ENCODE measurements at regions not wholly inside any gene's neighbourhood (a gene's known extent, or its start where the extent isn't known, plus 50 kb on each side); places are given as distances from the start of the nearest gene placed in this dataset.

DNA sequence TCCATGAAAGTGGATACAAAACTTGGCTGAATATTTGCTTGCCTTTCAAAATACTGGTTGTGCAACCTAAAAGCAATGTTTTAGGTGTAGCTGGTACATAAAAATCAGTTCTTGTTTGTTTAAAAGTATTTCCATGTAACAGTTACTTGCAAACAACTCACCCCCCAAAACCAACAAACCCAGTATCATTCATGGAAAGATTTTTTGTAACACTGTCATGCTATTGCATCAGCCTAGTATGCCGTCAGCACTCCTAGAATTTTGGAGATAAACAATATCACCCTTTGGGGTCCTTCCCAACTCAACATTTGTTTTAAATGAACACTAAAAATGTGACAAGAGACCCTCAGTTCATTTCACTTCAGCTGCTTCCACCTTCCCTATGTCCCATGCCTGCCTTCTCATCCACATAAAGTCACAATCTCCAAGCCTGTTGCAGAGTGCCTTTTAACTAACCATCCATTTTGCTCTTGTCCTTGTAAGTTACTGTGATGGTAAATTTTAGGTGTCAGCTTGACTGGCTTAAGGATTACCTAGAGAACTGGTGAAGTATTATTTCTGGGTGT lies 425.3 kb downstream of the DUSP10 start:
- H2AFZ ChIP-seq (ENCODE audit: control insufficient read depth, low read depth, low read length): no peak overlapping the region
- no peaks in the 10 kb centered on the region for H4K20me1 ChIP-seq (ENCODE audit: control insufficient read depth, insufficient read depth)
- H3K9ac ChIP-seq (ENCODE audit: control insufficient read depth, insufficient read depth, low read length): no peak overlapping the region
- ChIA-PET CTCF (no interaction called here), RAD21 (ENCODE audit: unreplicated experiment) (no interaction called here), SMC1A (ENCODE audit: uncharacterized antibody, unreplicated experiment) (interaction anchor here (1.6 kb wide), 1 partner anchor 7 kb away, joined by 3 read pairs; no protein-coding TSS in a partner anchor), POLR2A (no interaction called here)
- FAIRE-seq (no peak), ATAC-seq (no peak), DNase-seq (ENCODE audit: low read depth, low spot score) (no peak)
- WGBS (ENCODE audit: insufficient coverage, insufficient replicate concordance, low lambda C conversion rate, missing lambda C conversion rate): 79% methylated on average over 1 of the region's 1 CpG
- no peaks in the 10 kb centered on the region for H3K4me1 ChIP-seq (ENCODE audit: control insufficient read depth, insufficient read depth, low read length)
- no peak overlapping the region for H3K27ac ChIP-seq (ENCODE audit: control insufficient read depth, insufficient read depth)
- H3K79me2 ChIP-seq (ENCODE audit: control insufficient read depth, insufficient read depth, low read length): no peaks in the 10 kb centered on the region
- no peak overlapping the region for H3K4me2 ChIP-seq (ENCODE audit: control insufficient read depth, insufficient read depth)
- H3K4me3 ChIP-seq: no peak overlapping the region
- no peaks in the 10 kb centered on the region for H3K27me3 ChIP-seq (replicated peaks in 1 of 2; ENCODE audit: control insufficient read depth in 2 of 2, insufficient read depth in 2 of 2, low read length in 1 of 2)
- no peaks in the 10 kb centered on the region for H3K9me3 ChIP-seq (replicated peaks; ENCODE audit: control insufficient read depth, insufficient read depth, low read length)
- TF ChIP-seq NFIC (IDR thresholded peaks at IDR 0.05; ENCODE audit: low read depth, low read length) (no peak), FOS (IDR thresholded peaks at IDR 0.05; ENCODE audit: borderline replicate concordance, extremely low read depth, insufficient read length) (no peak), PAX8 (IDR thresholded peaks at IDR 0.05) (no peak), BMI1 (IDR thresholded peaks at IDR 0.05; ENCODE audit: borderline replicate concordance) (no peak)
- TF ChIP-seq, protein P1, sequence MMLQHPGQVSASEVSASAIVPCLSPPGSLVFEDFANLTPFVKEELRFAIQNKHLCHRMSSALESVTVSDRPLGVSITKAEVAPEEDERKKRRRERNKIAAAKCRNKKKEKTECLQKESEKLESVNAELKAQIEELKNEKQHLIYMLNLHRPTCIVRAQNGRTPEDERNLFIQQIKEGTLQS (IDR thresholded peaks at IDR 0.05; ENCODE audit: borderline replicate concordance, extremely low read depth, low read depth, low read length): no peak
- TF ChIP-seq, protein P2, sequence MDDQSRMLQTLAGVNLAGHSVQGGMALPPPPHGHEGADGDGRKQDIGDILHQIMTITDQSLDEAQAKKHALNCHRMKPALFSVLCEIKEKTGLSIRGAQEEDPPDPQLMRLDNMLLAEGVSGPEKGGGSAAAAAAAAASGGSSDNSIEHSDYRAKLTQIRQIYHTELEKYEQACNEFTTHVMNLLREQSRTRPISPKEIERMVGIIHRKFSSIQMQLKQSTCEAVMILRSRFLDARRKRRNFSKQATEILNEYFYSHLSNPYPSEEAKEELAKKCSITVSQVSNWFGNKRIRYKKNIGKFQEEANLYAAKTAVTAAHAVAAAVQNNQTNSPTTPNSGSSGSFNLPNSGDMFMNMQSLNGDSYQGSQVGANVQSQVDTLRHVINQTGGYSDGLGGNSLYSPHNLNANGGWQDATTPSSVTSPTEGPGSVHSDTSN (IDR thresholded peaks at IDR 0.05; ENCODE audit: insufficient replicate concordance, low read depth, low read length): no peak
- BruUV-seq (replicated peaks): no TSS peak
- in situ Hi-C loops (cut with MboI) (no loop called here), intact Hi-C loops (cut with micrococcal nuclease; ENCODE audit: unreplicated experiment) (no loop called here)
- H3K36me3 ChIP-seq (ENCODE audit: control insufficient read depth in 2 of 2, insufficient read depth in 2 of 2, low read length in 1 of 2): no peaks in the 10 kb centered on the region

- RAD21 ChIA-PET (ENCODE audit: unreplicated experiment): no interaction called here
- no peak for TF ChIP-seq FOXM1 (IDR thresholded peaks at IDR 0.05; ENCODE audit: low read depth, low read length)
- 15% methylated on average over 3 of the region's 3 CpGs for WGBS (ENCODE audit: insufficient coverage, insufficient replicate concordance, low lambda C conversion rate, missing lambda C conversion rate)
- no peaks in the 10 kb centered on the region for H4K20me1 ChIP-seq (ENCODE audit: control insufficient read depth, insufficient read depth)
- SMC1A ChIA-PET (ENCODE audit: uncharacterized antibody, unreplicated experiment): no interaction called here
- no TSS peak for BruUV-seq (replicated peaks)
- H3K4me3 ChIP-seq: no peak overlapping the region
- no peak overlapping the region for H2AFZ ChIP-seq (ENCODE audit: control insufficient read depth, low read depth, low read length)
- no peak overlapping the region for H3K4me2 ChIP-seq (ENCODE audit: control insufficient read depth, insufficient read depth)
- H3K9ac ChIP-seq (ENCODE audit: control insufficient read depth, insufficient read depth, low read length): no peak overlapping the region
- no peak overlapping the region for H3K27ac ChIP-seq (ENCODE audit: control insufficient read depth, insufficient read depth)
- H3K27me3 ChIP-seq (replicated peaks in 1 of 2; ENCODE audit: control insufficient read depth in 2 of 2, insufficient read depth in 2 of 2, low read length in 1 of 2): no peaks in the 10 kb centered on the region
- DNase-seq (ENCODE audit: low read depth, low spot score) (no peak), FAIRE-seq (no peak), ATAC-seq (no peak)
- H3K4me1 ChIP-seq (ENCODE audit: control insufficient read depth, insufficient read depth, low read length): no peaks in the 10 kb centered on the region
- CTCF ChIA-PET: no interaction called here
- no peaks in the 10 kb centered on the region for H3K9me3 ChIP-seq (replicated peaks; ENCODE audit: control insufficient read depth, insufficient read depth, low read length)
- intact Hi-C loops (cut with micrococcal nuclease; ENCODE audit: unreplicated experiment): no loop called here
- in situ Hi-C loops (cut with MboI): no loop called here
- POLR2A ChIA-PET: no interaction called here
- no peaks in the 10 kb centered on the region for H3K36me3 ChIP-seq (ENCODE audit: control insufficient read depth in 2 of 2, insufficient read depth in 2 of 2, low read length in 1 of 2)
- no peaks in the 10 kb centered on the region for H3K79me2 ChIP-seq (ENCODE audit: control insufficient read depth, insufficient read depth, low read length)
These were observed 424.4 kb downstream of the DUSP10 start for GRCh38 chr1:221317537-221317936.
